ENCODE measurements at regions not wholly inside any gene's neighbourhood (a gene's known extent, or its start where the extent isn't known, plus 50 kb on each side); places are given as distances from the start of the nearest gene placed in this dataset.

GRCh38 chr10:131819241-131820072 is 81.4 kb upstream of the PPP2R2D start:
- Histone ChIP-seq H3K36me3 (no peaks in the 10 kb centered on the region), H3K27me3 (no peaks in the 10 kb centered on the region), H3K4me3 (no peak overlapping the region), H3K4me1 (no peaks in the 10 kb centered on the region), H3K9me3 (no peaks in the 10 kb centered on the region), H3K27ac (no peak overlapping the region)
- intact Hi-C loops (cut with DNase I; ENCODE audit: low total_unique reads) = no loop called here
- TF ChIP-seq POLR2A (IDR thresholded peaks at IDR 0.05) (no peak), CTCF (IDR thresholded peaks at IDR 0.05) (no peak)
- DNase-seq = no peak

GRCh38 chr10:131820626-131821025 is 80.2 kb upstream of the PPP2R2D start:
- Histone ChIP-seq H3K36me3 (no peaks in the 10 kb centered on the region), H3K27ac (no peak overlapping the region), H3K27me3 (no peaks in the 10 kb centered on the region), H3K9me3 (no peaks in the 10 kb centered on the region), H3K4me3 (no peak overlapping the region), H3K4me1 (no peaks in the 10 kb centered on the region)
- no peak for DNase-seq
- intact Hi-C loops (cut with DNase I; ENCODE audit: low total_unique reads) = no loop called here
- TF ChIP-seq POLR2A (IDR thresholded peaks at IDR 0.05) (no peak), CTCF (IDR thresholded peaks at IDR 0.05) (no peak)

GRCh38 chr10:131821378-131822012 is 79.3 kb upstream of the PPP2R2D start:
- TF ChIP-seq CTCF (IDR thresholded peaks at IDR 0.05) = no peak
- no peak for TF ChIP-seq POLR2A (IDR thresholded peaks at IDR 0.05)
- H3K27me3 ChIP-seq = no peaks in the 10 kb centered on the region
- intact Hi-C loops (cut with DNase I; ENCODE audit: low total_unique reads) = no loop called here
- H3K4me3 ChIP-seq = no peak overlapping the region
- no peak overlapping the region for H3K27ac ChIP-seq
- H3K4me1 ChIP-seq = no peaks in the 10 kb centered on the region
- H3K36me3 ChIP-seq = no peaks in the 10 kb centered on the region
- no peak for DNase-seq
- H3K9me3 ChIP-seq = no peaks in the 10 kb centered on the region

- no peak for TF ChIP-seq POLR2A (IDR thresholded peaks at IDR 0.05)
- TF ChIP-seq CTCF (IDR thresholded peaks at IDR 0.05) = no peak
- DNase-seq = peak in 1 of 2 donors; percentile 4
- Histone ChIP-seq H3K4me3 (no peak overlapping the region), H3K4me1 (no peaks in the 10 kb centered on the region), H3K27ac (no peak overlapping the region), H3K27me3 (no peaks in the 10 kb centered on the region), H3K36me3 (no peaks in the 10 kb centered on the region), H3K9me3 (no peaks in the 10 kb centered on the region)
- intact Hi-C loops (cut with DNase I; ENCODE audit: low total_unique reads) = no loop called here
These were observed 78.7 kb upstream of the PPP2R2D start for GRCh38 chr10:131822013-131822691.

All from uterus (tissue), 3 donors.